Small intestine (tissue), 7 donors: ENCODE measurements at regions not wholly inside any gene's neighbourhood (a gene's known extent, or its start where the extent isn't known, plus 50 kb on each side); places are given as distances from the start of the nearest gene placed in this dataset.

Experiments used
- DNase-seq, 2 donors: peaks; one replicate each; pipeline versions ENCODE4 v3.0.0 to v3.0.0-alpha.2; 2013
- FAIRE-seq: peaks from 2 replicates; lab custom pipeline; 2012; peaks lifted over from hg19 to GRCh38; lab: Jason Lieb, UNC
- H3K27ac ChIP-seq, 3 donors: one replicate each; pipeline ENCODE4 v1.5.1; 2013; ENCODE audit warnings: low read length in 2 of 3, mild to moderate bottlenecking in 2 of 3, control low read depth in 1 of 3, inconsistent platforms in 1 of 3, low read depth in 1 of 3, moderate library complexity in 1 of 3
- H3K27me3 ChIP-seq, 3 donors: one replicate each; pipeline ENCODE4 v1.6.1; 2013; ENCODE audit warnings: low read length in 3 of 3, inconsistent platforms in 1 of 3; ENCODE audit not compliant: control insufficient read depth in 3 of 3, insufficient read depth in 3 of 3
- H3K36me3 ChIP-seq, 3 donors: one replicate each; pipeline ENCODE4 v1.6.1; 2013; ENCODE audit warnings: low read length in 3 of 3, inconsistent platforms in 1 of 3, low read depth in 1 of 3, mild to moderate bottlenecking in 1 of 3, moderate library complexity in 1 of 3; ENCODE audit not compliant: control insufficient read depth in 3 of 3, insufficient read depth in 2 of 3
- H3K4me1 ChIP-seq, 3 donors: one replicate each; pipeline ENCODE4 v1.6.1; 2013; ENCODE audit warnings: low read length in 2 of 3, inconsistent platforms in 1 of 3, low read depth in 1 of 3, mild to moderate bottlenecking in 1 of 3, moderate library complexity in 1 of 3; ENCODE audit not compliant: control insufficient read depth in 3 of 3, insufficient read depth in 2 of 3
- H3K4me3 ChIP-seq, 3 donors: one replicate each; pipeline ENCODE4 v1.5.1; 2013; ENCODE audit warnings: low read length in 3 of 3, control low read depth in 1 of 3, inconsistent platforms in 1 of 3, low read depth in 1 of 3, mild to moderate bottlenecking in 1 of 3, moderate library complexity in 1 of 3
- H3K9me3 ChIP-seq, 2 donors: one replicate each; pipeline ENCODE4 v1.6.1; 2013; ENCODE audit warnings: low read depth in 1 of 2, low read length in 1 of 2; ENCODE audit not compliant: control insufficient read depth in 2 of 2, insufficient read depth in 1 of 2
- WGBS, 3 donors: extraction: QIAGEN DNeasy Blood & Tissue Kit; methylation state at CpG; one replicate each; pipeline ENCODE4 v1.1.7; 2013; 5-methylcytosine and 5-hydroxymethylcytosine counted together
- donor health status: healthy with polysubstance abuse.
- donor health status: control.
- donor health status: control.
- donor health status: Bipolar disorder and iron deficiency.
- donor health status: healthy.

GRCh38 chr6:119902681-119903080 is 553.1 kb upstream of the MAN1A1 start:
- no peaks in the 10 kb centered on the region for H3K36me3 ChIP-seq
- no peaks in the 10 kb centered on the region for H3K9me3 ChIP-seq
- H3K27ac ChIP-seq = no peak overlapping the region
- no peaks in the 10 kb centered on the region for H3K27me3 ChIP-seq
- FAIRE-seq (no peak), DNase-seq (no peak)
- H3K4me3 ChIP-seq = no peak overlapping the region
- no peaks in the 10 kb centered on the region for H3K4me1 ChIP-seq
- WGBS, 3 donors = 41 to 48% (median 43%) methylated on average over 1 of the region's 1 CpG

- H3K27me3 ChIP-seq = no peaks in the 10 kb centered on the region
- no peak for DNase-seq
- WGBS, 3 donors = 65 to 83% (median 74%) methylated on average over 1 of the region's 1 CpG
- no peak overlapping the region for H3K27ac ChIP-seq
- H3K4me3 ChIP-seq = no peak overlapping the region
- H3K4me1 ChIP-seq = no peaks in the 10 kb centered on the region
- H3K36me3 ChIP-seq = no peaks in the 10 kb centered on the region
- FAIRE-seq = no peak
- no peaks in the 10 kb centered on the region for H3K9me3 ChIP-seq
Measured at GRCh38 chr6:119896806-119897205, 547.2 kb upstream of the MAN1A1 start.

- H3K4me1 ChIP-seq = no peaks in the 10 kb centered on the region
- H3K9me3 ChIP-seq = no peaks in the 10 kb centered on the region
- no peaks in the 10 kb centered on the region for H3K27me3 ChIP-seq
- 77 to 83% (median 77%) methylated on average over 2 of the region's 2 CpGs for WGBS, 3 donors
- FAIRE-seq (no peak), DNase-seq (no peak)
- H3K36me3 ChIP-seq = no peaks in the 10 kb centered on the region
- no peak overlapping the region for H3K27ac ChIP-seq
- no peak overlapping the region for H3K4me3 ChIP-seq
Measured at GRCh38 chr6:119895626-119896025, 546.1 kb upstream of the MAN1A1 start.

GRCh38 chr6:119894811-119895210 is 545.2 kb upstream of the MAN1A1 start:
- no peaks in the 10 kb centered on the region for H3K36me3 ChIP-seq
- FAIRE-seq = no peak

GRCh38 chr6:119891644-119892043 is 542.1 kb upstream of the MAN1A1 start:
- Histone ChIP-seq H3K36me3 (no peaks in the 10 kb centered on the region), H3K4me1 (no peaks in the 10 kb centered on the region), H3K4me3 (no peak overlapping the region), H3K27me3 (no peaks in the 10 kb centered on the region), H3K9me3 (no peaks in the 10 kb centered on the region), H3K27ac (no peak overlapping the region)
- WGBS, 3 donors = 37 to 79% (median 53%) methylated on average over 4 of the region's 4 CpGs
- DNase-seq (no peak), FAIRE-seq (no peak)

More at GRCh38 chr6:119894811-119895210, 545.2 kb upstream of the MAN1A1 start:
- no peaks in the 10 kb centered on the region for H3K4me1 ChIP-seq
- H3K4me3 ChIP-seq = no peak overlapping the region
- no peaks in the 10 kb centered on the region for H3K9me3 ChIP-seq
- no peak overlapping the region for H3K27ac ChIP-seq
- DNase-seq = no peak
- H3K27me3 ChIP-seq = no peaks in the 10 kb centered on the region

GRCh38 chr6:119891206-119891605 is 541.6 kb upstream of the MAN1A1 start:
- H3K36me3 ChIP-seq = no peaks in the 10 kb centered on the region
- H3K9me3 ChIP-seq = no peaks in the 10 kb centered on the region
- FAIRE-seq (no peak), DNase-seq (no peak)
- 59 to 76% (median 75%) methylated on average over 1 of the region's 1 CpG for WGBS, 3 donors
- no peaks in the 10 kb centered on the region for H3K4me1 ChIP-seq
- H3K27me3 ChIP-seq = no peaks in the 10 kb centered on the region
- H3K27ac ChIP-seq = no peak overlapping the region
- no peak overlapping the region for H3K4me3 ChIP-seq

GRCh38 chr6:119890470-119890869 is 540.9 kb upstream of the MAN1A1 start:
- H3K9me3 ChIP-seq = no peaks in the 10 kb centered on the region
- FAIRE-seq (no peak), DNase-seq (no peak)
- no peak overlapping the region for H3K4me3 ChIP-seq
- no peaks in the 10 kb centered on the region for H3K27me3 ChIP-seq
- H3K36me3 ChIP-seq = no peaks in the 10 kb centered on the region
- no peak overlapping the region for H3K27ac ChIP-seq
- 65 to 69% (median 68%) methylated on average over 1 of the region's 1 CpG for WGBS, 3 donors
- H3K4me1 ChIP-seq = no peaks in the 10 kb centered on the region

GRCh38 chr6:119887666-119888065 is 538.1 kb upstream of the MAN1A1 start:
- H3K36me3 ChIP-seq = no peaks in the 10 kb centered on the region
- H3K27ac ChIP-seq = no peak overlapping the region
- H3K27me3 ChIP-seq = no peaks in the 10 kb centered on the region
- H3K4me3 ChIP-seq = no peak overlapping the region
- FAIRE-seq (no peak), DNase-seq (no peak)
- no peaks in the 10 kb centered on the region for H3K4me1 ChIP-seq
- no peaks in the 10 kb centered on the region for H3K9me3 ChIP-seq

- 52 to 79% (median 77%) methylated on average over 1 of the region's 1 CpG for WGBS, 3 donors
- H3K36me3 ChIP-seq = no peaks in the 10 kb centered on the region
- no peak overlapping the region for H3K27ac ChIP-seq
- H3K9me3 ChIP-seq = no peaks in the 10 kb centered on the region
- no peak overlapping the region for H3K4me3 ChIP-seq
- no peak for FAIRE-seq
- no peaks in the 10 kb centered on the region for H3K4me1 ChIP-seq
- no peaks in the 10 kb centered on the region for H3K27me3 ChIP-seq
- no peak for DNase-seq
Measured at GRCh38 chr6:119881416-119881815, 531.9 kb upstream of the MAN1A1 start.
